IPS-11a (cell line): ENCODE measurements at regions not wholly inside any gene's neighbourhood (a gene's known extent, or its start where the extent isn't known, plus 50 kb on each side); places are given as distances from the start of the nearest gene placed in this dataset.
"Not testable (repeated sequence)": the region's sequence is repeated elsewhere in the genome, so short reads cannot be mapped to it uniquely, and the experiment has no call there.

Source experiments
- H3K4me3 ChIP-seq: one replicate; pipeline ENCODE4 v1.5.1; 2013; ENCODE audit warnings: low read depth, low read length, control low read depth

DNA sequence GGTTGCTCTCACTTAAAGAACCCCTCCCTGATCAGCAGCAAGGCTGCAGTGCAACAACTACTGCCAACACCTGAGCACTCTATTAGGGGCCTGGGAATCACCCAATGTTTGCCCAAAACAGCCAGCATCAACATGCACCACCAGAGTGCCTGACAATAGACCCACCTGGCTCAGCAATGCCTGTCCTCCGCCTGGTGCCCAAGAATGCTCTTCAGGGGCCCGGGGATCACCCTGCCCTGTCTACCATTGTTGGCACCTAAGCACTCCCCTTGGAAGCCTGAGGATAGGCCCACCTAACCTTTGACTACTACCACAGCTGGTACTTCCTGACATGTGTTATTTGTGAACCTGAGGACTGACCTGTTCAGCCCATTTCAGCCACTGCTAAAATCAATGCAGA lies 1363.1 kb upstream of the PRR20A start:
- no peak overlapping the region for H3K4me3 ChIP-seq

DNA sequence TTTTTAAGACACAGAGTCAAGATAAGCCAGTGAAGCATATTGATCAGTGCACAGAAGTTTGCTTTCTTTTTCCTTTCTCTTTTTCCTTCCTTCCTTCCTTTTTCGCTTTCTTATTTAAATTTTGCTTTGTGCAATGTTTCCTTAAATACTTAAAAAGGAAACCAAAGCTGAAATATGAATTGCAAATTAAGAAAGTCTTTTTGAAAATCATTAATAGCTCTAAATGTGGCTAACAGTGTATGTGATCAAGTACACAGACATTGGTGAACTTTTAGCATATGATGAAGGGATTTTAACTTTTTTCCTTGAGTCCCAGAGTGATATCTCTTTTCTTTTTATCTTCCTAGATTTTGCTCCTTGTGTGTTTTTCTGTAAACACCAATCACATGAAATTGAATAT lies 1356.9 kb upstream of the PRR20A start:
- no peak overlapping the region for H3K4me3 ChIP-seq

DNA sequence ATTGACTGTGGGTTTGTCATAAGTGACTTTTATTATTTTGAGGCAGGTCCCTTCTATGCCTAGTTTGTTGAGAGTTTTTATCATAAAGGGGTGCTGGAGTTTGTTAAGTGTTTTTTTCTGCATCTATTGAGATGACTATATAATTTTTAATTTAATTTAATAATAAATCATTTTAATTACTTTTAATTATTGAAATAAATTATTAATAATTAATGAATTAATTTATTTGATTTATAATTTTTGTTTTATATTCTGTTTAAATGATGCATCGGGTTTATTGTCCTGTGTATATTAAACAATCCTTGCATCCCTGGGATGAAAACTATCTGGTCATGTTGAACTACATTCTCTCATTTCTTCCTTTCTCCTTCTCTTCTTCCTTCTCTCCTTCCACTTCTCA lies 1352.2 kb upstream of the PRR20A start:
- no peak overlapping the region for H3K4me3 ChIP-seq

- H3K4me3 ChIP-seq = no peak overlapping the region
Measured at GRCh38 chr13:55792544-55793193, 1348.0 kb upstream of the PRR20A start.

GRCh38 chr13:55815458-55816033 lies 1325.2 kb upstream of the PRR20A start:
- H3K4me3 ChIP-seq = no peak overlapping the region

DNA sequence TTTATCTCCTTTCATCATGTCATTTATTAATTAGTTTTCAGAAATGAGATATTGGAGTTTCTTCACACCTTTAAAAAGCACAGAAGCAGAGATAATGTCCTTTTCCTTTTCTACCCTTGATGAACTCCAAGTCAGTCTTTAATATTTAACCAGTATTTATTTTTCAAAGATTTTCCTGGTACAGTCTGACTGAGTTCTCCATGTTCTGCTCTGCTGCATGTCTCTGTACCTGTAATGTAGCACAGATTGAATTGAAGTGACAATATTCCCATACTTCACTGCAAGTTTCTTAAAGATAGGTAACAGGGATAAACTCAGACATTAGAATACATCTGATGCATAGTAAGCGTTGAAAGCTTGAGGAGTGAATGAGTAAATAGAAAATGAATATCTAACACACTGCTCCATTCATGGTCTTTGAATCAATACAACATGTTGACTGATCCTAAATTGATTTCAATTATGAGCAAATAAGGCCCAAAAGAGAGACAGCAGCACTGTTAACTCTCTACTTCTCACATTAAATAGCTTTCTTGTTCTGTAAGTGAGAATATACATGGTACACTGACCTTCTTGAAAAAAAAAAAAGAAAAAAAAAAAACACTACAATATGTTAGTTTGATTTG lies 1323.6 kb upstream of the PRR20A start:
- no peak overlapping the region for H3K4me3 ChIP-seq

DNA sequence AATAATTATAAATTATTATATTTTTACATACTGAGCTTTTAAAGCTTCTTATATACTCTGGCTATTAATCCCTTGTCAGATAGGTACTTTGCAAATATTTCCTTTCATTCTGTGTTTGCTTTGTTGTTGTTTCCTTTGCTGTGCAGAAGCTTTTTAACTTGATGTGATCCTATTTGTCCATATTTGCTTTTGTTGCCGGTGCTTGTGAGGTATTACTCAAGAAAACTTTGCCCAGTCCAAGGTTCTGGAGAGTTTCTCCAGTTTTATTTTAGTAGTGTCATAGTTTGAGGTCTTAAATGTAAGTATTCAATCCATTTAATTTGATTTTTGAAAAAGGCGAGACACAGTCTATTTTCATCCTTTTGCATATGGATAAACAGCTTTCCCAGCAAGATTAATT lies 1319.9 kb upstream of the PRR20A start:
- H3K4me3 ChIP-seq = no peak overlapping the region

- no peak overlapping the region for H3K4me3 ChIP-seq
Measured at GRCh38 chr13:55869648-55870047, 1271.1 kb upstream of the PRR20A start.

DNA sequence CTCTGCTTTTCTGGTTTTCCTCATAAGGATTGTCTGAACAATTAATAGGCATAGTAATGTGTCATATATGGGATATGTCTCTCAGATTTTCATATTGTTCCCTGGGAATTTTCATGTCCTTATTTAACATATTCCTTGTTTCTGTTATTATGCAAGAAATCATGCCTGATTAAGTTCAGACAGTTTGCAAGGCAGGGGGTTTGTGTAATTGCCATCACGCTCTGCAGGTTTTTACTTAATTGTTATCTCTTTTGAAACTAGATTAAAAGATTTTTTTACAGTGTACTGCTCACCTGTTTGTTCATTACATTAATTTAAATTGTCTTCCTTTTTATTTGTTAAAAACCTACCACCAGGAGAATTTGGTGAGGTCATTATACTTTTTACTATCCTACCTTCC lies 1253.2 kb upstream of the PRR20A start:
- no peak overlapping the region for H3K4me3 ChIP-seq

- no peak overlapping the region for H3K4me3 ChIP-seq
Measured at GRCh38 chr13:55893540-55893939, 1247.2 kb upstream of the PRR20A start.

GRCh38 chr13:55937180-55937579 lies 1203.5 kb upstream of the PRR20A start:
- no peak overlapping the region for H3K4me3 ChIP-seq

GRCh38 chr13:55948175-55948574 lies 1192.5 kb upstream of the PRR20A start:
- H3K4me3 ChIP-seq = no peak overlapping the region

DNA sequence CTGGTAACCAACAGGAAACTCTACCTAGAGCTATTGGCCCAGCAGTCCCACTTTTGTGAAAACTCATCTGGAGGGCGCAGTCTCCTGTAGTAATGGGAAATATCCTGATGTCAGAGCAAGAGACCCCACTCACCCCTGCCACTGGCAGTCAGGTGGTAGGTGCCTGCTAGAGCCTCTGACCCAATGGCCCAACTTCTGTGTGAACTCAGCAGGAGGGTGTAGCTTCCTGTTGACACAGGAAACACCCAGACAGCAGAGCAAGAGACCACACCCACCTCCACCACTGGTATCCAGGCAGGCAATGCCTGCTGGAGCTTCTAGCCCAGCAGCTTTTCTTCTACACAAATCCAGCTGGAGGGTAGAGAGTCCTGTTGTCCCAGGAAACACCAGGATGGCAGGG lies 1176.8 kb upstream of the PRR20A start:
- no peak overlapping the region for H3K4me3 ChIP-seq

DNA sequence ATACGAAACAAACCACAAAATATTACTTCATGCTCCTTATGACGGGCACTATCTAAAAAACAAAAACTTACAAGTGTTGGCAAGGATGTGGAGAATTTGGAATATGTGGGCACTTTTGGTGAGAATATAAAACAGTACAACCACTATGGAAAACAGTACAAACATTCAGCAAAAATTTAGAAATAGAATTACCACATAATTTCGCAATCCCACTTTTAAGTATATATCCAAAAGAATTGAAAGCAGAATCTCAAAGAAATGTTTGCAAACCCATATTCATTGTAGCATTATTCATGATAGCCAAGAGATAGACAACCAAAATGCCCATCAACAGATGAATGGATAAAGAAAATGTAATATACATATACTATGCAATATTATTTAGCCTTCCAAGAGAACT lies 1173.7 kb upstream of the PRR20A start:
- no peak overlapping the region for H3K4me3 ChIP-seq

GRCh38 chr13:55977436-55977835 lies 1163.3 kb upstream of the PRR20A start:
- H3K4me3 ChIP-seq = no peak overlapping the region

DNA sequence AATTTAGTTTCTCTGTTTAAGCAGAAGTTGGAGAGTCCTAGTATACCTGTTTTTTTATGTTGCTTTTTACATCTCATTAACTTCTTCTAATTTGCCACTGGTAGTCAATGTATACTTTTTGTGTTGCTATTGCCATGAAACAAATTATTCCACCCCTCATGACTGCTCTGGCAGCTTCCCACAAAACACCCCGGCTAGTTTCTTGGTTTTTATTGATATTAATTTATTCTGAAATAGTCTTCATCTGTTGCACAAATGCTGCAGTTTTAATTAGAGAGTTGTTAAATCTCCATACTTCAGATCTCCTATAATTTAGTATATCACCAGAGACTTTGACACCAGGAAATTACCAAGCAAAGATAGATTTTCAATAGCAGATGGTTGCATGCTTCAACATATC lies 1159.3 kb upstream of the PRR20A start:
- H3K4me3 ChIP-seq = no peak overlapping the region

DNA sequence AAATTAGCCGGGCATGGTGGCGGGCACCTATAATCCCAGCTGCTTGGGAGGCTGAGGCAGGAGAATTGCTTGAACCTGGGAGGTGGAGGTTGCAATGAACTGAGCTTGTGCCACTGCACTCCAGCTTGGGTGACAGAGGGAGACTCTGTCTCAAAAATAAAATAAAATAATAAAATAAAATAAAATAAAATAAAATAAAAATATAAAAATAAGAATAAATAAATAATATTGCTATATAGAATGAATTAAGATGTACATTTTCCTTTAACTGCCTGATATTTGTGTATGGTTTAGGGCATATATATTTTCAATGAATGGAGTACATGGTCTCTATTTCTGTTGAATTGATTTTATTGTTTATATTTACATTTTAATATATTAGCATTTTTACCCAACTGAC lies 1156.7 kb upstream of the PRR20A start:
- not testable (repeated sequence) for H3K4me3 ChIP-seq

DNA sequence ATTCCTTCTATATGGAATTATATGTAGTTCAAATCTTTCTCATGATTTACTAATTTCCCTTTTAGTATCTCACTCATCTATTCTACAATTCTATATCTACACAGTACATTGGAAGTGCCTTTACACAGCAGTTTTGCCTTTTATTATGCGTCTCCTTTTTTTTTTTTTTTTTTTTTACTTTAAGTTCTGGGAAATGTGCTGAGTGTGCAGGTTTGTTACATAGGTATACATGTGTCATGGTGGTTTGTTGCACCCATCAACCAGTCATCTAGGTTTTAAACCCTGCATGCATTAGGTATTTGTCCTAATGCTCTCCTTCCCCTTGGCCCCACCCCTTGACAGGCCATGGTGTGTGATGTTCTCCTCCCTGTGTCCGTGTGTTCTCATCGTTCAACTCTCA lies 1150.1 kb upstream of the PRR20A start:
- H3K4me3 ChIP-seq = no peak overlapping the region

DNA sequence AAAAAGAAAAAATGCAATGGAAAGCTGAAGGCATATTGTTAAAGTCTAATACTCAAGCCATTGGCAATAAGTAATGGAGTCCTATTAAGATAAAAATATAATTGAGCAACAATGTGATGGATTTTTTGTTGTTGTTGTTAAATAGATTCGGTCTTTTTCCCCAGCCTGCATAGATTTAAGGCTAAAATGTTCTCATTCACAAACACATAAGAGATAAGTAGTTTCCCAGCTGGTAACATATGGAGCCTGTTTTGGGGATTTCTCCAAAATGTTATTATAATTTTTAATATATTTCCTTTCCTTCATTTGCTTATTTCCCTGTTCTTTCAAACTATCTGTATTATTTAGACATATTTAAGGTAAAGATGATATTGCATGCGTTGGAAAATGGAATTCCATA lies 1149.1 kb upstream of the PRR20A start:
- no peak overlapping the region for H3K4me3 ChIP-seq

DNA sequence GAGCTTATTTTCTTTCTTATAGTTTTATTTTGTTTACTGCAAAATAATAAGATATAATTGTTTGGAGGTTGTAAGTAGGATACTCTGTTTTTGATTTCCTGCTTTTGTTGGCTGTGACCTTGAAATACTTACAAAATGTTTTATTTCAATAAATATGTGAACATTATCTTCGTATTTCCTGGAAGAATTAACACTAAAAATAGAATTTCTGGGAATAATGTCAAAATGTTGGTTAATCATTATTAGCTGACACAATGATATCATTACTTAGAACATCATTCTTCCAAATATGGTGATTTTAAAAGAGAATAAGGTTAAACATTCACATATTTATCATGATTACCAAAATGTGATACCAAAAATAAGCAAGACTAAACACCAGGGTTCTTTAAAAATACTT lies 1148.6 kb upstream of the PRR20A start:
- no peak overlapping the region for H3K4me3 ChIP-seq

DNA sequence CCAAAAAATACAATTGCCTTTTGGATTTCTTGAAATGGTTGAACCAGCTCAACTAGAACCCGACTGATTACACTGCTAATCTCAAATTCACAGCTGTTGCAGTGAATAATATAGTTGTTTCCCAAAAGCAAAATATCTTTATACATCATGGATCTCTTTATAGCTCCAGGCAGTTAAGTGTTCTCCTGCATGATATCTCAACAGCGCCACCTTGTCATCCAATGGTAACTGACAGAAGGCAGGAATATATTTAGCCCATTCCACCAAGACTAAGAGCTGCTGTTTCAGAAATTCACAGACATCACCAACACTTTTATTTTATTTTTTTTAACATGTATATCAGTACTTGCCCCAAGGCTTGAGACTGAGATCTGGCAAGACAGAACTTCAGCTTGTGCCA lies 1141.0 kb upstream of the PRR20A start:
- no peak overlapping the region for H3K4me3 ChIP-seq

GRCh38 chr13:56009418-56009817 lies 1131.3 kb upstream of the PRR20A start:
- no peak overlapping the region for H3K4me3 ChIP-seq

- H3K4me3 ChIP-seq = no peak overlapping the region
Measured at GRCh38 chr13:56012644-56013043, 1128.1 kb upstream of the PRR20A start.
